ENCODE measurements at regions not wholly inside any gene's neighbourhood (a gene's known extent, or its start where the extent isn't known, plus 50 kb on each side); places are given as distances from the start of the nearest gene placed in this dataset.

- DNase-seq (ENCODE audit: low read depth in 3 of 3) = no peak
Measured at GRCh38 chr15:98451236-98451635, 197.1 kb upstream of the IGF1R start.

- DNase-seq (ENCODE audit: low read depth in 3 of 3) = no peak
Measured at GRCh38 chr15:98452238-98452637, 196.1 kb upstream of the IGF1R start.

DNA sequence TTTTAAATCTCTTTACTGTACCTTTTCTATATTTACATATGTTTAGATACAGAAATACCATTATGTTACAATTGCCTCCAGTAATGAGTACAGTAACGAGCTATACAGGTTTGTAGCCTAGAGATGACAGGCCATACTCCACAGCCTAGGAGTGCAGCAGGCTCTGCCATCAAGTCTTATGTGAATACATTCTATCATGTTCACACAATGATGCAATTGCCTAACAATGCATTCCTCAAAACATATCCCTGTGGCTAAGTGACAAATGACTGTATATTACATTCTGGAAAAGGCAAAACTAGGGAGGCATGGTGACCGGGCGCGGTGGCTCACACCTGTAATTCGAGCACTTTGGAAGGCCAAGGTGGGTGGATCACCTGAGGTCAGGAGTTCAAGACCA is 192.4 kb upstream of the IGF1R start:
- DNase-seq (ENCODE audit: low read depth in 3 of 3) = no peak

DNA sequence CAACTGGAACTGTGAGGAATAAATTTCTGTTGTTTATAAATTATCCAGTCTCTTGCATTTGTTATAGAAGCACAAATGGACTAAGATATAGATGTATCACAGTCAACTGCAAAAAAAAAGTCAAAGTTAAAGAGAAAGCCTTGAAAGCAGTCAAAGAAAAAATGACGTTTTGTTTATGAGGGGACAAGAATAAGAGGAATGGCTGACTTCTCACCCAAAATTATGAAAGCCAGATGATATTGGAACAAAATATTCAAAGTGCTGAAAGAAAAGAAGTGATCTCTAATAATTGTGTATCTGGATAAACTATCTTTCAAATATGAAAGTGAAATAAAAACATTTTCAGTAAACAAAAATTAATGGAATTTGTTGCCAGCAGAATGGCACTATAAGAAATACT is 171.8 kb upstream of the IGF1R start:
- no peak for DNase-seq (ENCODE audit: low read depth in 3 of 3)

GRCh38 chr15:98480844-98481243 is 167.5 kb upstream of the IGF1R start:
- DNase-seq (ENCODE audit: low read depth in 3 of 3) = no peak

DNA sequence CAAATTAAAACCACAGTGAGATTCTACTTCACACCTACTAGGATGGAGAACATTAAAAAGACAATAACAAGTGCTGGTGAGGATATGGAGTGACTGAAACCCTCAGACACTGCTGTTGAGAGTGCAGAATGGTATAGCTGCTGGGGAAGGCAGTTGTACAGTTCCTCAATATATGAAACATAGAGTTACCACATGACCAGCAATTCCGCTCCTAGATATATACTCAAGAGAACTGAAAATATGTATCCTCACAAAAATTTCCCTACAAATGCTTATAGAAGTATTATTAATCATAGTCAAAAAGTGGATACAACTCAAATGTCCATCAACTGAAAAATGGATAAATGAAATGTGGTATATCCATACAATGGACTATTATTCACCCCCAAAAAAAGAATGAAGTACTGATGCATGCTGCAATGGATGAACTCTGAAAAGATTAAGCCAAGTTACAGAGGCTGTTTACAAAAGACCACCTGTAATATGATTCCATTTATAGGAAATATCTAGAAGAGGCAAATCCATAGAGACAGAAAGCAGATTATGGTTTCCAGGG is 164.7 kb upstream of the IGF1R start:
- DNase-seq (ENCODE audit: low read depth in 3 of 3) = no peak

GRCh38 chr15:98484914-98485313 is 163.4 kb upstream of the IGF1R start:
- no peak for DNase-seq (ENCODE audit: low read depth in 3 of 3)

- DNase-seq (ENCODE audit: low read depth in 3 of 3) = no peak
Measured at GRCh38 chr15:98485451-98485850, 162.9 kb upstream of the IGF1R start.

GRCh38 chr15:98493966-98494511 is 154.3 kb upstream of the IGF1R start:
- no peak for DNase-seq (ENCODE audit: low read depth in 3 of 3)

- DNase-seq (ENCODE audit: low read depth in 3 of 3) = no peak
Measured at GRCh38 chr15:98501192-98501591, 147.1 kb upstream of the IGF1R start.

DNA sequence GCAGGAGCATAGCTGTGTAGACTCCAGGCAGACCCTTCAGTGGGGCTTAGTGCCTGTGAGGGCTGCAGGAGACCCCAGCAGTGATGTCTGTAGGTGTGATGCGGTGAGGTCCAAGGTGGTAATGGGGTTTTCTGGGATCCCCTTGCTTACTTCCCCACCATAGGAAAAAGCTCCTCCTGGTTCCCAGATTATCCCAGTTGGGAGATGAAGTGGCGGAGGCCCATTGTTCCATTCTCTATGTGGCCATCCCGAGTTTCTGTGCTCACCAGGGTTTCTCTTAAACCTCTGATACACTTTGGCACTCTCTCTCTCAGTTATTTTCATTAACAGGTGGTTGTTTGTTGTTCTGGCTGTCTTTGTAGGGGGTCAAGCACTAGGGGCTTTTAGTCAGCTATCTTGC is 146.7 kb upstream of the IGF1R start:
- no peak for DNase-seq (ENCODE audit: low read depth in 3 of 3)

DNA sequence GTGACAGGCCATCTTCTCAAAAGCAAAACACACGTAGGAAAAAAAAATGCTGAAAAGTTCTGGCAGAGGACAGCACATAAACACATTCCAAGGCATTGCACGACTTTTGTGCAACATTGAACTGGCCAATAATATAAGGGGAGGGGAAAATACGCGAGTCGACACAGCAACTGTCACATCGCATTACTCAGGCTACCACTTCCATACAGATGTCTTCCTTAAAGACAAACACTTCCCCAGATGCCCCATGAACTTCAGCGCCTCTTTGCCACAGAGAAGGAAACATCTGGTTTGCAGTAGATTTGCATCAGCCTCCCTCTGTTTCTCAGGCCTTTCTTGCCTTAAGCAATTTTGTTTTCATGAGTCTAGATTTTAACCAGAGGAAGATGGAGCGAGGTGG is 144.4 kb upstream of the IGF1R start:
- no peak for DNase-seq (ENCODE audit: low read depth in 3 of 3)

DNA sequence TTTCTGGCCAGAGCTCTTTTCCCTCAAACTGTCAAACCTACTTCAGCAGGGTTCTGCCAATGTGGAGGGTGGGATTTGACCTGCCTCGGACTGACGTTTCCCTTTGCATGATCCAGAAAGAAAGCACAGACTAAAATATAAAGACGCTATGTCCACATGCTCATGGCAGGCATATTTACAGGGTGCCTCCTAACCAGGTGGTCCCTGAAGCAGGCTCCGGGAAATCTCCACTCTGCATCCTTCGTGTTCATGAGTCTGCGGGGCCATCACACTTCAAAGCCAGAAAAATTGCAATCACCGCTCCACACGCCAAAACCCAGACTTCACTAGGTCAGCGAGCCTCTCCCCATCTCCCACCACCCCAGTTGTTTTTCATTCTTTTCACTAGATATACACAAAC is 143.3 kb upstream of the IGF1R start:
- no peak for DNase-seq (ENCODE audit: low read depth in 3 of 3)

DNA sequence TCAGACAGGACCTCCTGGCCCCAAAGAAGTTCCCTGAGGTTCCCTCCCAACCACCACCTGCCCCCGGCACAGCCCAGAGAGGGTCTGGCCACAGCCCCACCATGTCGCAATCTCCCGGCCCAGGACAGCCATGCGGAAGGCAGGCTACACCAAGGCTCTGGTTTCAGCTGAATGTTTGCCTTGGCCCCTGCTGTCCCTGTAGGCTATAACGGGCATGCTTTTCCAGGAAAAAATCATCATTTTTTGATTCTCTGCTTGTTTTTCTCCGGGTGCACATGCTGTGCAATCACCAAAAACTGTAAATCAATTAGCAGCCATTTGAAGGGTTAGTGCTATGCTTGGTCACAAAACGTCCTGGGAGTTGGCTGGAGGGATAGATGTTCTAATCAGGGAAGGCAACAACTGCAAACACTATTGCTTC is 142.7 kb upstream of the IGF1R start:
- DNase-seq (ENCODE audit: low read depth in 3 of 3) = no peak

GRCh38 chr15:98506172-98506571 is 142.2 kb upstream of the IGF1R start:
- no peak for DNase-seq (ENCODE audit: low read depth in 3 of 3)

DNA sequence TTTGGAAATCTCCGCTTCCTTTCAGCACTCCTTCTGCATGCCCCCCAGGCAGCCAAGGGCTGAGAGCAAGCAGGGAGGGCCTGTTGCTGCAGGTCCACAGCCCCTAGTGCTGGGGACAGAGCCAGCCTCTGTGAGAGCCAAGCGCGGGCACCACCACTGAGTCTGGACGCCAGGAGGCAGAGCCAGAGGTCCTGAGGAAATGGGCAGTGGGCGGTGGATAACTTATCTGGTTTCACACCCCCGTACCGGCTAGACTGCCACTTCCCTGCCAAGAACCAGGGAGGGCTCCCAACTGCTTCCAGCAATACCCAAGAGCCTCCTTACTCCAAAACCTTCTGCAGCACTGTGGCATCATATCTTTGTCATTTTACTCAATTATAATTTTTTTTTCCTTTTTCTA is 141.6 kb upstream of the IGF1R start:
- DNase-seq (ENCODE audit: low read depth in 3 of 3) = no peak

DNA sequence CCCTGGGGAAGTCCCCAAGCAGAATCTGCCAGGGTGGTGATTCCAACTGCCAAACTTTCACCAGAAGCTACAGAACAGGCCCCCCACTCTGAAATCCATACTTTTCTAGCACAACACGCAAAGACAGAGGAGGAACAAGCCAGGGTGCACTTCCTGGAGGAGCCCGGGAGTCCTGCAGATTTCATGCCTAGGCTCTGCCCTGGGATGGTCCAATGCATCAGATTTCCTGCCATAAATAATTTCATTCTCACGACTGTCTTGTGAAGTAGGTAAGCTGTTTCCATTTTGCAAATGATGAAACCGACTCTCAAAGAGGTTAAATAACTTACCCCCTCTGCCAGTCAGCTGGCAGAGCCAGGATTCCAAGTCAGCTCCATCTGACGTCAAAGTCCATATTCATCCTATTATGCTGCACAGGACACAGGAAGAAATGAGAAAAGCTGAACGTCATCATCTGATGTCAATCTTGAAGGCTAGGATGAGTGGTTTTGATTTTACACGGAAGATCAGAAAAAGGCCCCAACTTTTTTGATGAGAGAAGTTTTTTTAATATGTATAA is 134.8 kb upstream of the IGF1R start:
- DNase-seq (ENCODE audit: low read depth in 3 of 3) = no peak

DNA sequence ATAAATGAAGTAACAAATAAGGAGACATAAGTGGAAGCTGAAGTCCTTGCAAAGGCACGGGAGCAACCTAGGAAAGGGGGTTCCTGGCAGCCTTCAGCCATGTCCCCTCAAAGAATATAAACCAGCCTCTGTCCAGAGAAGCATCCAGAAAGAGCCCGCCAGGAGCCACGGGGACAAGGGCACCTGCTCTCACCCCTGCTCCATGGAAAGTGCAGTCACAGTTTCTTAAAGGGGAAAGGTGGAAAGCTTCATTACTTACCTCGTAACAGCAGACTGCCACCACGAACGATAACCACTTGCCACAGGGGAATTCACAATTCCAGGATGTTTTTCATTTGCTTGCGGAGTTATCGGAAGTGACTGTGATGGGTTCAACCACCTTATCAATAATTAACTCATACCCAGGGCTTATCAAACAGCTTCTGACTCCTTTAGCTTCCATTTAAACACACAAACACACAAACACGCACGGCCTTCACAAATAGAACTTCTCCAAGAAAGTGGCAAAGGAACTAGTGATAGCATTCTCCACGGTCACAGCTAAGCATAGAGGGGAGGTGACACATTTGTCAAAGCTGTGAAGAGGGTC is 134.2 kb upstream of the IGF1R start:
- DNase-seq (ENCODE audit: low read depth in 3 of 3) = no peak

- DNase-seq (ENCODE audit: low read depth in 3 of 3) = peak; percentile 10 to 17 (median 14)
Measured at GRCh38 chr15:98518823-98519561, 129.3 kb upstream of the IGF1R start.

- DNase-seq (ENCODE audit: low read depth in 3 of 3) = no peak
Measured at GRCh38 chr15:98519767-98520550, 128.4 kb upstream of the IGF1R start.

DNA sequence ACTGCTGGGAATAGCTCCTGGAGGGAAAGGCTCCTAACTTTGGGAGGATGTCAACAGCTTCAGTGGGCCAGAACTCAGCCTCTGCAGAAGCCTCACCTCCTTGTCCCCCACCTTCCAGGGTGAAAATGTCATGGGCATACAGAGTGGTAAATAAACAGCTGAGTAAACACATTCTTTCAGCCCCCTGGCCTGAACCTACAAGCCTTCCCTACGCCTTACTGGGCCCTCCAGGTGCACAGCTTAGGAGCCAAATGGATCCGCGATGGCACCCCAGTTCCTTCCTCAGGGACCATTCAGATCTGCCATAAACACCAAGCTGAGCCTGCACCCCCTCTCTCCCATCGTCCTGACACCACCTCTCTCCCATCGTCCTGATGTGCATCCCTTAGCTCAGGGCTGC is 126.2 kb upstream of the IGF1R start:
- no peak for DNase-seq (ENCODE audit: low read depth in 3 of 3)
